GM12875 (cell line): ENCODE measurements at regions not wholly inside any gene's neighbourhood (a gene's known extent, or its start where the extent isn't known, plus 50 kb on each side); places are given as distances from the start of the nearest gene placed in this dataset.
"Not testable (repeated sequence)": the region's sequence is repeated elsewhere in the genome, so short reads cannot be mapped to it uniquely, and the experiment has no call there.

ENCODE experiments used
- H3K4me3 ChIP-seq: one replicate; pipeline ENCODE4 v1.5.1; 2011; ENCODE audit warnings: low read depth, low read length, control low read depth
- TF ChIP-seq, protein P1 (sequence below): IDR thresholded peaks from 2 replicates; pipeline ENCODE4 v1.5.1; 2011; ENCODE audit warnings: low read depth, mild to moderate bottlenecking, control low read depth, inconsistent platforms, low read length, moderate library complexity, borderline replicate concordance; ENCODE audit not compliant: insufficient read depth

DNA sequence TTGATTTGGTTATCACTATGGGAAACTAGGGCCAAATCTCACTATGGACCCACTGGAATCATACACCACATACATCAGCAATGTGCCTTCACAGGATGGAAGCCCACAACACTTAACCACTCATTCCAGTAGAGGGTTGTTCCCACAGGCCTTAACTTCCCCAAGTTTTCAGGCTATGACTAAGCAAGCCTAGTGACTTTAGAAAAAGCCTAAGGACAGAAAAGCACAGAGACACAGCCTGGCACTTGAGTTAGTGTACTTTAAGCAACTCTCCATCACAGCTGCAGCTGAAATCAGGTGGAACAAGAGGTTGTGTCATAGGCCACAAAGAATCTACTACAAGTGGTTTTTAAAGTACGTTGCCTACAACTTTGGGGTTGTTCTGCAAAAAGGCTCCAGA, 128.7 kb downstream of the LRRN1 start:
- no peak overlapping the region for H3K4me3 ChIP-seq

DNA sequence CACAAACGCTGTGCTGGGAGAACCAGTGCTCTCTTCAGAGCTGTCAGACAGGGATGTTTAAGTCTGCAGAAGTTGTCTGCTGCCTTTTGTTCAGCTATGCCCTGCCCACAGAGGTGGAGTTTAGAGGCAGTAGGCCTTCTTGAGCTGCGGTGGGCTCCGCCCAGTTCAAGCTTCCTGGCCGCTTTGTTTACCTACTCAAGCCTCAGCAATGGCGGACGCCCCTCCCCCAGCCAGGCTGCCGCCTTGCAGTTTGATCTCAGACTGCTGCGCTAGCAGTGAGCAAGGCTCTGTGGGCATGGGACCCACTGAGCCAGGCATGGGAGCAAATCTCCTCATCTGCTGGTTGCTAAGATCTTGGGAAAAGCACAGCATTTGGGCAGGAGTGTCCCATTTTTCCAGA, 142.1 kb downstream of the LRRN1 start:
- not testable (repeated sequence) for H3K4me3 ChIP-seq

More for the DNA sequence above, 128.7 kb downstream of the LRRN1 start:
- TF ChIP-seq, protein P1, sequence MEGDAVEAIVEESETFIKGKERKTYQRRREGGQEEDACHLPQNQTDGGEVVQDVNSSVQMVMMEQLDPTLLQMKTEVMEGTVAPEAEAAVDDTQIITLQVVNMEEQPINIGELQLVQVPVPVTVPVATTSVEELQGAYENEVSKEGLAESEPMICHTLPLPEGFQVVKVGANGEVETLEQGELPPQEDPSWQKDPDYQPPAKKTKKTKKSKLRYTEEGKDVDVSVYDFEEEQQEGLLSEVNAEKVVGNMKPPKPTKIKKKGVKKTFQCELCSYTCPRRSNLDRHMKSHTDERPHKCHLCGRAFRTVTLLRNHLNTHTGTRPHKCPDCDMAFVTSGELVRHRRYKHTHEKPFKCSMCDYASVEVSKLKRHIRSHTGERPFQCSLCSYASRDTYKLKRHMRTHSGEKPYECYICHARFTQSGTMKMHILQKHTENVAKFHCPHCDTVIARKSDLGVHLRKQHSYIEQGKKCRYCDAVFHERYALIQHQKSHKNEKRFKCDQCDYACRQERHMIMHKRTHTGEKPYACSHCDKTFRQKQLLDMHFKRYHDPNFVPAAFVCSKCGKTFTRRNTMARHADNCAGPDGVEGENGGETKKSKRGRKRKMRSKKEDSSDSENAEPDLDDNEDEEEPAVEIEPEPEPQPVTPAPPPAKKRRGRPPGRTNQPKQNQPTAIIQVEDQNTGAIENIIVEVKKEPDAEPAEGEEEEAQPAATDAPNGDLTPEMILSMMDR: no peak

DNA sequence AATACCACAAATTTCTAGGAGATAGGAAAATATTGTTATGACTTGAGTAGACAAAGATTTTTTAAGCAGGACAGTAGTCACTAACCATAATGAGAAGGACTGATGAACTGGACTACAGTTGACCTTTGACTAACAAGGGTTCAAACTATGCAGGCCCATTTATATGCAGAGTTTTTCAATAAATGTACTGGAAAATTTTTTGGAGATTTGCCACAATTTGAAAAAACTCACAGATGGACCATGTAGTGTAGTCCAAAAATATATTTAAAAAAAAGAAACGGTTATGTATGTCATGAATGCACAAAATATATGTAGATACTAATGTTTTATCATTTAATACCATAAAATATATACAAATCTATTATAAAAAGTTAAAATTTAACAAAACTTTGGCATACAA, 151.8 kb downstream of the LRRN1 start:
- no peak overlapping the region for H3K4me3 ChIP-seq
- TF ChIP-seq, protein P1: no peak

DNA sequence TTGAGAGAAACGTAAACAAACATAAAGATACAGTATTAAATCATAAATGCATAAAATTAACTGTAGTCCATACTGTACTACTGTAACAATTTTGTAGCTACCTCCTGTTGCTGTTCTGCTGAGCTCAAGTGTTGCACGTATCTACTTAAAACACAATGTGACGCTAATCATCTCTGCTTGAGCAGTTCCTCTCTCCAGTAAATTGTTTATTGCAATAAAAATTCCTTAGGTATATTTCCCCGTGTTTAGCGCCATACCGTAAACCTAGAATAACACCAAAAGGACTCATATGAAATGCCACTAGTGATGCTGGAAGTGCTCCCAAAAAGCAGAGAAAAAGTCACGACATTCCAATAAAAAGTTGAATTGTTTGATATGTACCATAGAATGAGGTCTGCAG, 152.3 kb downstream of the LRRN1 start:
- no peak overlapping the region for H3K4me3 ChIP-seq
- TF ChIP-seq, protein P1: no peak

DNA sequence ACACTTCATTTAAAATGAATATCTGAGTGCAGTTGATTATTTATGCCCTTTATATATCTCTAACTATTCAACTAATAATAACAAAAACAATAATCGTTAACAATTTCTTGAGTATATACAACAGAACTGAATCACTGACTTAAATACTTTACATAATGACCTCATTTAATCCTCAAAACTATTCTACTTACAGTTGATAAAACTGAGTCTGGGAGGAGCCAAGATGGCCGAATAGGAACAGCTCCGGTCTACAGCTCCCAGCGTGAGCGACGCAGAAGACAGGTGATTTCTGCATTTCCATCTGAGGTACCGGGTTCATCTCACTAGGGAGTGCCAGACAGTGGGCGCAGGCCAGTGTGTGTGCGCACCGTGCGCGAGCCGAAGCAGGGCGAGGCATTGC, 163.6 kb downstream of the LRRN1 start:
- not testable (repeated sequence) for H3K4me3 ChIP-seq

DNA sequence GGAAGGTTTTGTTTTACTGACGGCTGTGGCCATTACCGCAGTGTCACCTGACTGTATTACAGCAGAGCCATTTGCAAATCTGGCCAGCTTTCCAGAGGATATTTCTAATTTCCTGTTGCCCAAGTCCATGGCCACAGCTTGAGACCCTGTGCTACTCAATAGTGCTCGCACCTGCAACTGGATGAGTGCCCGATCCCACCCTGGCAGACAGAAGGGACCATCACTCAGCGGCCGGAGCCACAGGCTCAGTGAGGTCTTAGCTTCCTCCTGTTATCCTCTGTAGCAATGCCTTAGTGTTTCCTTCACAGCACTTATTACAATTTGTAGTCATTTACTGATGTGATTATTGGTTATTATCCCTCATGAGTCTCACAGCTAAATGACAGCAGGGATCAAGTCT, 184.8 kb downstream of the LRRN1 start:
- TF ChIP-seq, protein P1: no peak

DNA sequence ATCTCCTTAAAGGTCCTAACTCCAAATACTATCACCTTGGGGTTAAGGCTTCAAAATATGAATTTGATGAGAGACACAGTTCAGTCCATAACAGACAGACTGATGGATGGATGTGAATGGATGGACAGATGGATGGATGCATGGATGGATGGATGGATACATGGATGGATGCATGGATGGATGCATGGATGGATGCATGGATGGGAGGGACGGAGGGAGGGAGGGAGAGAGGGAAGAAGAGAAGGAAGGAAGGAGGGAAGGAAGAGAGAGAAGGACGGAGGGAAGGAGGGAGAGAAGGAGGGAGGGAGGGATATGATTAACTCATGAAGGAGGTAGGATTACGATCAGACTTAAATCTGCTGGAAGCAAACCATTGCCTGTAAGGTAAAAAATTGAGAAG, 192.4 kb downstream of the LRRN1 start:
- TF ChIP-seq, protein P1: no peak
- H3K4me3 ChIP-seq: no peak overlapping the region

More for the DNA sequence above, 184.8 kb downstream of the LRRN1 start:
- no peak overlapping the region for H3K4me3 ChIP-seq

DNA sequence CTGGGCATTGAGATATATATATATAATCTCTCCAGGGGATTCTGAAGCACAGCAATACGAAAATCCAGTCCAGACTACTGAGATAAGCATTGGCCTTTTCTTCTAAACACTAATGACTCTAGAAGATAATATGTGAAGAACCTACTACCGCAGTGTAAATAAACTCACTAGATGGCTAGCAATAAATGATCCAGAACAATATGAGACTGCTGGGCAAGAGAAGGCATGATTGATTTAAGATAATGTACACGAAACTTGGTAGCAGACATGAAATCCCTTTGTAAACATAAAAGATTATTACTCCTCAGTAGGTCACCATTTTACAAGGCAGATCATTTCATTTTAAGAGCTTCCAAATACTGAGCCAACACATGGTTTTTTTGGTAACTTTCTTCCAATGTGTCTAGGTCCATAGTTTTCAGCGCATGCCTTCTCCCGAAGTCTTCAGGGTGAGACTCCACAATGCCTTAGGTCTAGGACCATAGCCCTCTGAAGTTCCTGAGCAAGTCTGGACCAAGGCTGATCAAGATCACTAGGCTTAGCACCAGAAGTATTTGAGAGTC, 193.2 kb downstream of the LRRN1 start:
- TF ChIP-seq, protein P1: no peak
- no peak overlapping the region for H3K4me3 ChIP-seq
